ENCODE measurements at regions not wholly inside any gene's neighbourhood (a gene's known extent, or its start where the extent isn't known, plus 50 kb on each side); places are given as distances from the start of the nearest gene placed in this dataset.

- no TSS peak for BruUV-seq (replicated peaks)
- H3K36me3 ChIP-seq (ENCODE audit: insufficient read depth, low read length, poor library complexity, severe bottlenecking): no peaks in the 10 kb centered on the region
- H3K4me3 ChIP-seq (ENCODE audit: low read depth, low read length, poor library complexity, severe bottlenecking): no peak overlapping the region
- no peak overlapping the region for H3K27ac ChIP-seq (ENCODE audit: low read depth, low read length, poor library complexity, severe bottlenecking)
- POLR2A ChIA-PET (ENCODE audit: low non-redundant PET): no interaction called here
- H3K9me3 ChIP-seq (ENCODE audit: low read depth, low read length, poor library complexity, severe bottlenecking): no peaks in the 10 kb centered on the region
- H3K27me3 ChIP-seq (replicated peaks; ENCODE audit: insufficient read depth, low read depth, low read length, poor library complexity): peaks cover 4% of the 10 kb centered on the region
- intact Hi-C loops (cut with micrococcal nuclease; ENCODE audit: unreplicated experiment): no loop called here
- no peaks in the 10 kb centered on the region for H3K4me1 ChIP-seq (ENCODE audit: insufficient read depth, low read length, poor library complexity, severe bottlenecking)
- TF ChIP-seq, protein P1, sequence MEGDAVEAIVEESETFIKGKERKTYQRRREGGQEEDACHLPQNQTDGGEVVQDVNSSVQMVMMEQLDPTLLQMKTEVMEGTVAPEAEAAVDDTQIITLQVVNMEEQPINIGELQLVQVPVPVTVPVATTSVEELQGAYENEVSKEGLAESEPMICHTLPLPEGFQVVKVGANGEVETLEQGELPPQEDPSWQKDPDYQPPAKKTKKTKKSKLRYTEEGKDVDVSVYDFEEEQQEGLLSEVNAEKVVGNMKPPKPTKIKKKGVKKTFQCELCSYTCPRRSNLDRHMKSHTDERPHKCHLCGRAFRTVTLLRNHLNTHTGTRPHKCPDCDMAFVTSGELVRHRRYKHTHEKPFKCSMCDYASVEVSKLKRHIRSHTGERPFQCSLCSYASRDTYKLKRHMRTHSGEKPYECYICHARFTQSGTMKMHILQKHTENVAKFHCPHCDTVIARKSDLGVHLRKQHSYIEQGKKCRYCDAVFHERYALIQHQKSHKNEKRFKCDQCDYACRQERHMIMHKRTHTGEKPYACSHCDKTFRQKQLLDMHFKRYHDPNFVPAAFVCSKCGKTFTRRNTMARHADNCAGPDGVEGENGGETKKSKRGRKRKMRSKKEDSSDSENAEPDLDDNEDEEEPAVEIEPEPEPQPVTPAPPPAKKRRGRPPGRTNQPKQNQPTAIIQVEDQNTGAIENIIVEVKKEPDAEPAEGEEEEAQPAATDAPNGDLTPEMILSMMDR (conservative IDR thresholded peaks at IDR 0.05; ENCODE audit: low read depth, low read length): no peak
- no peak for TF ChIP-seq EZH2 (IDR thresholded peaks at IDR 0.05; ENCODE audit: borderline replicate concordance, low read depth, low read length, poor library complexity, severe bottlenecking)
- DNase-seq (ENCODE audit: low spot score): no peak
- CTCF ChIA-PET: no interaction called here
These were observed 405.7 kb downstream of the ARL4A start for GRCh38 chr7:13093160-13093559.

DNA sequence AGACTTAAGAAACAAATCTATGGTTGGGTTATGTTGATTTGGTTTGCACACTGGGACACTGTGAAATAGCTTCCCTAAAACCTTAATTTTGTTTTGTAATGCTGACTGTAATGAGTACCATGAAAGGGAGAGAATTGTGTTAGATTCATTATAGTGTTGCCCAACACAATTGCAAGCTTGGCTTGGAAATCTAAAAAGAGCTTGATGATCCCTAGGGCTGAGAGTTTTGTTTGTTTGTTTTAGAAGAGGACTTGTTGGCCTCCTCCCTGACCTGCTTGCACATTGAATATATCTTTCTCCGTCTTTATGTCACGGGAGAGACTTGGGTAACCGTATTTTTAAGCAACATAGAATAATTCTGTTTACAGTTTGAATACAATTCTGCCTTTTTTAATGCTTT, 410.1 kb downstream of the ARL4A start:
- intact Hi-C loops (cut with micrococcal nuclease; ENCODE audit: unreplicated experiment): no loop called here
- Histone ChIP-seq H3K4me1 (ENCODE audit: insufficient read depth, low read length, poor library complexity, severe bottlenecking) (no peaks in the 10 kb centered on the region), H3K27ac (ENCODE audit: low read depth, low read length, poor library complexity, severe bottlenecking) (no peak overlapping the region), H3K9me3 (ENCODE audit: low read depth, low read length, poor library complexity, severe bottlenecking) (no peaks in the 10 kb centered on the region), H3K4me3 (ENCODE audit: low read depth, low read length, poor library complexity, severe bottlenecking) (no peak overlapping the region), H3K27me3 (replicated peaks; ENCODE audit: insufficient read depth, low read depth, low read length, poor library complexity) (peaks cover 8% of the 10 kb centered on the region), H3K36me3 (ENCODE audit: insufficient read depth, low read length, poor library complexity, severe bottlenecking) (no peaks in the 10 kb centered on the region)
- TF ChIP-seq EZH2 (IDR thresholded peaks at IDR 0.05; ENCODE audit: borderline replicate concordance, low read depth, low read length, poor library complexity, severe bottlenecking): no peak
- TF ChIP-seq, protein P1 (conservative IDR thresholded peaks at IDR 0.05; ENCODE audit: low read depth, low read length): no peak
- CTCF ChIA-PET: no interaction called here
- BruUV-seq (replicated peaks): no TSS peak
- POLR2A ChIA-PET (ENCODE audit: low non-redundant PET): interaction anchor here (0.7 kb wide), 1 partner anchor 338 kb away, joined by 4 read pairs; no protein-coding TSS in a partner anchor
- DNase-seq (ENCODE audit: low spot score): no peak

GRCh38 chr7:13098161-13098560, 410.7 kb downstream of the ARL4A start:
- TF ChIP-seq EZH2 (IDR thresholded peaks at IDR 0.05; ENCODE audit: borderline replicate concordance, low read depth, low read length, poor library complexity, severe bottlenecking): no peak
- TF ChIP-seq, protein P1 (conservative IDR thresholded peaks at IDR 0.05; ENCODE audit: low read depth, low read length): no peak
- intact Hi-C loops (cut with micrococcal nuclease; ENCODE audit: unreplicated experiment): no loop called here
- peaks cover 8% of the 10 kb centered on the region for H3K27me3 ChIP-seq (replicated peaks; ENCODE audit: insufficient read depth, low read depth, low read length, poor library complexity)
- H3K4me1 ChIP-seq (ENCODE audit: insufficient read depth, low read length, poor library complexity, severe bottlenecking): no peaks in the 10 kb centered on the region
- H3K9me3 ChIP-seq (ENCODE audit: low read depth, low read length, poor library complexity, severe bottlenecking): no peaks in the 10 kb centered on the region
- H3K36me3 ChIP-seq (ENCODE audit: insufficient read depth, low read length, poor library complexity, severe bottlenecking): no peaks in the 10 kb centered on the region
- no peak overlapping the region for H3K4me3 ChIP-seq (ENCODE audit: low read depth, low read length, poor library complexity, severe bottlenecking)
- no peak for DNase-seq (ENCODE audit: low spot score)
- H3K27ac ChIP-seq (ENCODE audit: low read depth, low read length, poor library complexity, severe bottlenecking): no peak overlapping the region
- ChIA-PET CTCF (no interaction called here), POLR2A (ENCODE audit: low non-redundant PET) (no interaction called here)
- no TSS peak for BruUV-seq (replicated peaks)
